Tibial nerve (tissue), 4 donors: ENCODE measurements at regions not wholly inside any gene's neighbourhood (a gene's known extent, or its start where the extent isn't known, plus 50 kb on each side); places are given as distances from the start of the nearest gene placed in this dataset.

Experiments used
- CTCF ChIP-seq, 5 experiments: fragments of 200-600 bp in 3 of 5; fragments of 450-650 bp in 2 of 5; sonication (generic) in 3 of 5; IDR thresholded peaks; one replicate each; pipeline ENCODE4 v1.5.1; 2016 to 2019; ENCODE audit warnings: antibody characterized with exemption in 5 of 5, mild to moderate bottlenecking in 3 of 5, moderate library complexity in 2 of 5
- EP300 ChIP-seq, 2 donors: sonication (generic); formaldehyde crosslinking; IDR thresholded peaks; one replicate each; pipeline ENCODE4 v1.6.1; 2017; ENCODE audit warnings: antibody characterized with exemption in 2 of 2, mild to moderate bottlenecking in 1 of 2

GRCh38 chr5:164951570-164951969 is 1446.2 kb downstream of the MAT2B start:
- TF ChIP-seq CTCF (IDR thresholded peaks at IDR 0.05) (no peak), EP300 (IDR thresholded peaks at IDR 0.05) (no peak)
